Neural cell (in vitro differentiated cells): ENCODE measurements at regions not wholly inside any gene's neighbourhood (a gene's known extent, or its start where the extent isn't known, plus 50 kb on each side); places are given as distances from the start of the nearest gene placed in this dataset.

Source experiments
- H2AFZ ChIP-seq: fragments of 200-600, 300-800 bp; sonication (generic), shearing (Covaris generic); 2 replicates; pipeline ENCODE4 v1.6.0; 2014; ENCODE audit warnings: low read depth, mild to moderate bottlenecking, antibody characterized with exemption, low read length, moderate library complexity
- H3F3A ChIP-seq: fragments of 200-600 bp; shearing (Covaris generic); 2 replicates; pipeline ENCODE4 v1.6.1; 2016; ENCODE audit warnings: mild to moderate bottlenecking, moderate library complexity, mixed read lengths, antibody characterized with exemption, low read length; ENCODE audit not compliant: insufficient read depth, poor library complexity, severe bottlenecking
- H3K27ac ChIP-seq: fragments of 200-600, 300-800 bp; sonication (generic), shearing (Covaris generic); 2 replicates; pipeline ENCODE4 v1.5.1; 2014; ENCODE audit warnings: mild to moderate bottlenecking, low read length, moderate library complexity
- H3K27me3 ChIP-seq: fragments of 300-800, 200-600 bp; sonication (generic), shearing (Covaris generic); 2 replicates; pipeline ENCODE4 v1.6.0; 2014; ENCODE audit warnings: mild to moderate bottlenecking, low read depth, low read length, moderate library complexity; ENCODE audit not compliant: insufficient read depth
- H3K36me3 ChIP-seq: fragments of 300-800, 200-600 bp; sonication (generic), shearing (Covaris generic); 2 replicates; pipeline ENCODE4 v1.5.1; 2014; ENCODE audit warnings: mild to moderate bottlenecking, antibody characterized with exemption, low read length, moderate library complexity; ENCODE audit not compliant: insufficient read depth
- H3K4me2 ChIP-seq: fragments of 300-800, 200-600 bp; sonication (generic), shearing (Covaris generic); 2 replicates; pipeline ENCODE4 v1.6.0; 2014; ENCODE audit warnings: mild to moderate bottlenecking, low read length
- H3K4me3 ChIP-seq: fragments of 300-800, 200-600 bp; sonication (generic), shearing (Covaris generic); 2 replicates; pipeline ENCODE4 v1.5.1; 2014; ENCODE audit warnings: mild to moderate bottlenecking, low read length, moderate library complexity
- H3K79me2 ChIP-seq: fragments of 200-600 bp; shearing (Covaris generic); replicated peaks from 2 replicates; pipeline ENCODE4 v1.6.0; 2014; ENCODE audit warnings: mild to moderate bottlenecking, low read length, moderate library complexity; ENCODE audit not compliant: insufficient read depth
- H3K9ac ChIP-seq: fragments of 300-800, 200-600 bp; sonication (generic), shearing (Covaris generic); 2 replicates; pipeline ENCODE4 v1.6.1; 2016; ENCODE audit warnings: mild to moderate bottlenecking, low read length, mixed read lengths
- H3K9me2 ChIP-seq: fragments of 200-600 bp; shearing (Covaris generic); 2 replicates; pipeline ENCODE4 v1.6.1; 2016; ENCODE audit warnings: mild to moderate bottlenecking, low read length, mixed read lengths; ENCODE audit not compliant: insufficient read depth
- H3K9me3 ChIP-seq: fragments of 200-600, 300-800 bp; sonication (generic), shearing (Covaris generic); 2 replicates; pipeline ENCODE4 v1.6.1; 2016; ENCODE audit warnings: mild to moderate bottlenecking, mixed run types, low read length, moderate library complexity, mixed read lengths
- H4K20me1 ChIP-seq: fragments of 200-600 bp; shearing (Covaris generic); 2 replicates; pipeline ENCODE4 v1.6.1; 2016; ENCODE audit warnings: mild to moderate bottlenecking, mixed run types; ENCODE audit not compliant: insufficient read depth
- EP300 ChIP-seq: fragments of 450-650 bp; conservative IDR thresholded peaks from 2 replicates; pipeline ENCODE4 v1.6.1; 2014; ENCODE audit warnings: antibody characterized with exemption, mild to moderate bottlenecking, moderate library complexity; ENCODE audit not compliant: poor library complexity, severe bottlenecking
- EZH2 ChIP-seq: fragments of 200-600, 300-800 bp; shearing (Covaris generic), sonication (generic); IDR thresholded peaks from 2 replicates; pipeline ENCODE4 v1.6.1; 2014; ENCODE audit warnings: antibody characterized with exemption, low read length, borderline replicate concordance, mild to moderate bottlenecking; ENCODE audit not compliant: insufficient read depth, poor library complexity, severe bottlenecking
- MXI1 ChIP-seq: fragments of 450-650 bp; conservative IDR thresholded peaks from 2 replicates; pipeline ENCODE4 v1.6.1; 2014; ENCODE audit warnings: antibody characterized with exemption, mild to moderate bottlenecking; ENCODE audit not compliant: poor library complexity, severe bottlenecking
- POLR2AphosphoS5 ChIP-seq: IDR thresholded peaks from 2 replicates; pipeline ENCODE4 v1.6.1; 2012
- RAD21 ChIP-seq: fragments of 450-650 bp; conservative IDR thresholded peaks from 2 replicates; pipeline ENCODE4 v1.6.1; 2014; ENCODE audit warnings: antibody characterized with exemption, mild to moderate bottlenecking, moderate library complexity
- SMC3 ChIP-seq: fragments of 450-650 bp; conservative IDR thresholded peaks from 2 replicates; pipeline ENCODE4 v1.6.1; 2014; ENCODE audit warnings: antibody characterized with exemption, mild to moderate bottlenecking, moderate library complexity; ENCODE audit not compliant: poor library complexity
- TAF1 ChIP-seq: IDR thresholded peaks from 2 replicates; pipeline ENCODE4 v1.6.1; 2012; ENCODE audit warnings: low read depth
- TF ChIP-seq, protein P1 (sequence below): fragments of 450-650 bp; IDR thresholded peaks from 2 replicates; pipeline ENCODE4 v1.5.1; 2014; ENCODE audit warnings: antibody characterized with exemption, mild to moderate bottlenecking, moderate library complexity; ENCODE audit not compliant: poor library complexity, severe bottlenecking
- TF ChIP-seq, protein P2 (sequence below): IDR thresholded peaks from 2 replicates; pipeline ENCODE4 v1.6.1; 2012; ENCODE audit warnings: borderline replicate concordance

DNA sequence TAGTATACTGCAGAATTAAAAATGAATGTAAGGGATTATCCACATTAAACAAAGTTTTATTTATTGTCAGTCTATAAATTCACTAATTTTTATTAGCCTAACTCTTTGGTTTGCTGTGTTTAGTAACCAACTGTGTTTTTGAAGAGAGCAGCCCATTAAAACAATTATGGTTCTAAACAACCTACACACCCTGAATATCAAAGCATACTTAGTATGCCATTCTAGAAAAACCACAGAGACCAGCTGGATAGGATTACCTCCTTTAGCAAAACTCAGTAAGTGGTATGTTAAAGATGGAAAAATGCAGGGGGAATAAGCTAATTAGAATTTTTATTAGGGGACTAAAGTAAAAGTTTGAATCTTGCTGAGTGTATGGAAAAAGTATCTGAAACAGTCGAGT, 1981.7 kb upstream of the NUDT12 start:
- no peaks in the 10 kb centered on the region for H3K9me3 ChIP-seq
- no peak overlapping the region for H3K27ac ChIP-seq
- no peaks in the 10 kb centered on the region for H3K9me2 ChIP-seq
- no peaks in the 10 kb centered on the region for H3F3A ChIP-seq
- no peaks in the 10 kb centered on the region for H3K27me3 ChIP-seq
- no peaks in the 10 kb centered on the region for H4K20me1 ChIP-seq
- H3K36me3 ChIP-seq: no peaks in the 10 kb centered on the region
- H3K9ac ChIP-seq: no peak overlapping the region
- TF ChIP-seq, protein P1, sequence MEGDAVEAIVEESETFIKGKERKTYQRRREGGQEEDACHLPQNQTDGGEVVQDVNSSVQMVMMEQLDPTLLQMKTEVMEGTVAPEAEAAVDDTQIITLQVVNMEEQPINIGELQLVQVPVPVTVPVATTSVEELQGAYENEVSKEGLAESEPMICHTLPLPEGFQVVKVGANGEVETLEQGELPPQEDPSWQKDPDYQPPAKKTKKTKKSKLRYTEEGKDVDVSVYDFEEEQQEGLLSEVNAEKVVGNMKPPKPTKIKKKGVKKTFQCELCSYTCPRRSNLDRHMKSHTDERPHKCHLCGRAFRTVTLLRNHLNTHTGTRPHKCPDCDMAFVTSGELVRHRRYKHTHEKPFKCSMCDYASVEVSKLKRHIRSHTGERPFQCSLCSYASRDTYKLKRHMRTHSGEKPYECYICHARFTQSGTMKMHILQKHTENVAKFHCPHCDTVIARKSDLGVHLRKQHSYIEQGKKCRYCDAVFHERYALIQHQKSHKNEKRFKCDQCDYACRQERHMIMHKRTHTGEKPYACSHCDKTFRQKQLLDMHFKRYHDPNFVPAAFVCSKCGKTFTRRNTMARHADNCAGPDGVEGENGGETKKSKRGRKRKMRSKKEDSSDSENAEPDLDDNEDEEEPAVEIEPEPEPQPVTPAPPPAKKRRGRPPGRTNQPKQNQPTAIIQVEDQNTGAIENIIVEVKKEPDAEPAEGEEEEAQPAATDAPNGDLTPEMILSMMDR: no peak
- TF ChIP-seq POLR2AphosphoS5 (no peak), RAD21 (no peak), MXI1 (no peak), EZH2 (no peak), TAF1 (no peak), SMC3 (no peak), EP300 (no peak)
- TF ChIP-seq, protein P2, sequence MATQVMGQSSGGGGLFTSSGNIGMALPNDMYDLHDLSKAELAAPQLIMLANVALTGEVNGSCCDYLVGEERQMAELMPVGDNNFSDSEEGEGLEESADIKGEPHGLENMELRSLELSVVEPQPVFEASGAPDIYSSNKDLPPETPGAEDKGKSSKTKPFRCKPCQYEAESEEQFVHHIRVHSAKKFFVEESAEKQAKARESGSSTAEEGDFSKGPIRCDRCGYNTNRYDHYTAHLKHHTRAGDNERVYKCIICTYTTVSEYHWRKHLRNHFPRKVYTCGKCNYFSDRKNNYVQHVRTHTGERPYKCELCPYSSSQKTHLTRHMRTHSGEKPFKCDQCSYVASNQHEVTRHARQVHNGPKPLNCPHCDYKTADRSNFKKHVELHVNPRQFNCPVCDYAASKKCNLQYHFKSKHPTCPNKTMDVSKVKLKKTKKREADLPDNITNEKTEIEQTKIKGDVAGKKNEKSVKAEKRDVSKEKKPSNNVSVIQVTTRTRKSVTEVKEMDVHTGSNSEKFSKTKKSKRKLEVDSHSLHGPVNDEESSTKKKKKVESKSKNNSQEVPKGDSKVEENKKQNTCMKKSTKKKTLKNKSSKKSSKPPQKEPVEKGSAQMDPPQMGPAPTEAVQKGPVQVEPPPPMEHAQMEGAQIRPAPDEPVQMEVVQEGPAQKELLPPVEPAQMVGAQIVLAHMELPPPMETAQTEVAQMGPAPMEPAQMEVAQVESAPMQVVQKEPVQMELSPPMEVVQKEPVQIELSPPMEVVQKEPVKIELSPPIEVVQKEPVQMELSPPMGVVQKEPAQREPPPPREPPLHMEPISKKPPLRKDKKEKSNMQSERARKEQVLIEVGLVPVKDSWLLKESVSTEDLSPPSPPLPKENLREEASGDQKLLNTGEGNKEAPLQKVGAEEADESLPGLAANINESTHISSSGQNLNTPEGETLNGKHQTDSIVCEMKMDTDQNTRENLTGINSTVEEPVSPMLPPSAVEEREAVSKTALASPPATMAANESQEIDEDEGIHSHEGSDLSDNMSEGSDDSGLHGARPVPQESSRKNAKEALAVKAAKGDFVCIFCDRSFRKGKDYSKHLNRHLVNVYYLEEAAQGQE: no peak
- H3K4me3 ChIP-seq: no peak overlapping the region
- no peaks in the 10 kb centered on the region for H3K79me2 ChIP-seq
- H2AFZ ChIP-seq: no peak overlapping the region
- no peak overlapping the region for H3K4me2 ChIP-seq

DNA sequence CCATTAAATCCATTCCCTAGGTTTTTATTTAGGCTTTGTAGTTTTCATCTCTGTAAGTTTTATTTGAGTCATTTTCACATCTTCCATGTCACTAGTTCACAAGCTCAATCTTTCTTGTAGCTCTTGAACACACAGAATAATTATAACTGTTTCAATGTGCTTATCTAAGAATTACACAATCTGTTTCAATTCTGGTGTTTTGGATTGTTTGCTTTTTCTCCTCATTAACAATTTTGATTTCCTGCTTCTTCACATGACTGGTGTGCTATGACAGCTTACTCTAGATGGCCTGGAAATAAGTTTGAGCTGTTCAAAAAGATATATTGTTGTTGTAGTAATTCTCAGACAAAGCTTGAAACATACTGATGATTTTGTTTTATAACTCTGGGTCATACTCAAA, 1974.1 kb upstream of the NUDT12 start:
- H2AFZ ChIP-seq: no peak overlapping the region
- H3K9me3 ChIP-seq: no peaks in the 10 kb centered on the region
- H3K79me2 ChIP-seq: no peaks in the 10 kb centered on the region
- H3K9me2 ChIP-seq: no peaks in the 10 kb centered on the region
- no peaks in the 10 kb centered on the region for H4K20me1 ChIP-seq
- H3K27me3 ChIP-seq: no peaks in the 10 kb centered on the region
- H3K9ac ChIP-seq: no peak overlapping the region
- no peak overlapping the region for H3K27ac ChIP-seq
- H3K4me3 ChIP-seq: no peak overlapping the region
- TF ChIP-seq MXI1 (no peak), POLR2AphosphoS5 (no peak), TAF1 (no peak), RAD21 (no peak), EP300 (no peak), EZH2 (no peak), SMC3 (no peak)
- TF ChIP-seq, protein P1: no peak
- TF ChIP-seq, protein P2: no peak
- H3F3A ChIP-seq: no peaks in the 10 kb centered on the region
- no peak overlapping the region for H3K4me2 ChIP-seq
- H3K36me3 ChIP-seq: no peaks in the 10 kb centered on the region
